ENCODE measurements at regions not wholly inside any gene's neighbourhood (a gene's known extent, or its start where the extent isn't known, plus 50 kb on each side); places are given as distances from the start of the nearest gene placed in this dataset.
"Not testable (repeated sequence)": the region's sequence is repeated elsewhere in the genome, so short reads cannot be mapped to it uniquely, and the experiment has no call there.

- no peak for DNase-seq (ENCODE audit: low read depth)
Observed at GRCh38 chr22:35138521-35138920, 72.6 kb downstream of the ISX start.

- DNase-seq (ENCODE audit: low read depth): no peak
Observed at GRCh38 chr22:35140879-35141745, 75.2 kb downstream of the ISX start.

- no peak for DNase-seq (ENCODE audit: low read depth)
Observed at GRCh38 chr22:35148381-35148780, 82.4 kb downstream of the ISX start.

- no peak for DNase-seq (ENCODE audit: low read depth)
Observed at GRCh38 chr22:35148866-35149548, 83.0 kb downstream of the ISX start.

- peak; percentile 3 for DNase-seq (ENCODE audit: low read depth)
Observed at GRCh38 chr22:35150183-35151107, 84.5 kb downstream of the ISX start.

GRCh38 chr22:35152316-35152715 is 86.4 kb downstream of the ISX start:
- no peak for DNase-seq (ENCODE audit: low read depth)

DNA sequence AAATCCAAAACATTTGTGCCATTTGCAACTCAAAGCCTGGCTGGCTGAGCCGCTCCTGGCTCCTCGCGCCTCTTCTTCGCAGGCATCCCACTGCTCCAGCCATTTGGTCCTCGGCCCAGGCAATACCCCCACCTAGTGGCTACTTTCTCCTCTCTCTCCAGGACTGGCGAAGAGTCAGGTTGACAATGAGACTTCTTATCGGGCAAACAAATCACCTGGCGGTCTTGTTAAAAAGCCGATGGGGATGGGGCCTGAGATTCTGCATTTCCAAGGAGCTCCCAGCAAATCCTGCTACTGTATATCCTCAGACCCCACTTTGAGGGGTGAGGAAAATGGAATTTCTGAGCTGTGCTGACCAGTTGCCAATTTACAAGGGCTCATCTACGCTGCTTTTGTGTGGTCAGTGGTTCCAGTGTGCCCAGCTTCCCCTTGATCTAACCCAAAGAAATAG is 89.0 kb downstream of the ISX start:
- peak; percentile 10 for DNase-seq (ENCODE audit: low read depth)

DNA sequence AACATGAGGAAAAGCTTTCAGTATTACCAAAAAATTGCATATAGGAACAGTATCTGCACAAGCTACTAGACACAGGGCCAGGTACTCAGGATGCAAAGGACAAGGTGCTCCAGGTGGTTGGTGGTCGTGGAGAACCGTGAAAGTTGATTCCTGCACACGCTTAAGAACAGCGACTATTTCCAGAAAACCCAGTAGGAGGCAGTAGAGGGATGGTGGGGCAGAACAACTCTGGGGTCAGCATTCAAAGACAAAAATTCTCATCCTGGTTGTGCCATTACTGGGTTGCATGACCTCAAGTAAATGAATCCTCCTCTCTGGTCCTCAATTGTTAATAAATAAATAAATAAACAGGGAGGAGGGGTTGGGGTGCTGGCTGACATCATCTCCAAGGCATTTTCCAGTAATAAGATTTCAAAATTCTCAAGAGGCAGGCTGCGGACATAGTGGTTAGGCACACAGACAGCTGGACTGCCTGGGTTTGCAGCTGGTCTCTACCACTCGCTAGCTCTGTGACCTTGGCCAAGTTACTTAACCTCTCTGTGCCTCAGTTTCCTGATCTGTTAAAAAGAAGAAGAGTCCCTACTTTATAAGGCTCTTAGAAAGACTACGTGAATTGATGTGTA is 89.6 kb downstream of the ISX start:
- no peak for DNase-seq (ENCODE audit: low read depth)

DNA sequence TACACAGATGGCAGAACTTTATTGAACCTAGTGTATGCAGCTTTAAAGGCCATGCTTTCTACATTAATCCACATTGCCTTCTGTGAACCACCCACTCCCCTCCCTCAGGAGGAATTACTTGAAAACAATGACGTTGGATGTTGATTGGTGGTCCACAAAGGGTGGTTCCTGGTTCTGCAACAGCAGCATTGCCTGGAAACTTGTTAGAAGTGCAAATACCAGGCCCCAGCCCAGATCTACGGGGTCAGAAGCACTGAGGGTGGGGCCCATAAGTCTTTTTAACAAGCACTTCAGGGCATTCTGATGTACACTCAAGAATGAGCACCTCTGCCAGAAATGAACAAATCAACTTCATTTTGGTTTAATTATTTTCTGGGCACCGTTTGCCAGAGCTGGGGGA is 91.0 kb downstream of the ISX start:
- no peak for DNase-seq (ENCODE audit: low read depth)

DNA sequence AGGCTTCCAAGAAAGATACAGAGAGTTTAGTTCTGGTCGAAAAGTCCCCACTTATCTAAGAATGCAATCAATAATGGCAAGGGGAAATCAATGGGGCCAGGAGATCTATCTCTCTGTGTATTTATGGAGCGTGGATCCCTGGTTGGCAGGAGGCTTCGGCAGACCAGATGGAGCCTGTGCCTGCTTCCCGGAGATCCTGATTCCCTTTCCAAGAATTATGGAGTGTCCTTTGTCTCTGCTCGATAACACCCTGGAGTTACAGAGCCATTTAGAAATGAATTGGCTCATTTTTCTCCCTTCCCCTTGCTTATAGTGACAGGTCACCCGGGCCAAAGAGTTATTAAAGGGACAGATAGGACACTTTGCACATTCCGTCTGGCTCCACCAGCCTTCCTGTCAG is 92.4 kb downstream of the ISX start:
- DNase-seq (ENCODE audit: low read depth): no peak

- no peak for DNase-seq (ENCODE audit: low read depth)
Observed at GRCh38 chr22:35159343-35159742, 93.4 kb downstream of the ISX start.

DNA sequence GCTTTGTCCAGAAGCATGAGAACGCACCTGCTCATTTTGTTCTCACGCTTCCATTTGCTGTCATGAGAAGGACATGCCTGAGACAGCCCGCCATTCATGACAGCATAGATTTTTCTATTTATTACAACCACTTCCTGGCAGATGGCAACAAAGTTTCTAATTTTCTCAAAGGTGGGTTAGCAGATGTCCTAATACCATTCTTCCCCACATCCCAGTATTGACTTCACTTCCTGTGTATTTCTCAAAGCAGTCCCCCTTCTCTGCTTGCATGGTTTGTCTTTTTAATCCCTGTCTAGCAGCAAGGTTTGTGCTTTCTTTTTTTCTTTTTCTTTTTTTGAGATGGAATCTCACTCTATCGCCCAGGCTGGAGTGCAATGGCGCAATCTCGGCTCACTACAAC is 94.3 kb downstream of the ISX start:
- DNase-seq (ENCODE audit: low read depth): no peak

DNA sequence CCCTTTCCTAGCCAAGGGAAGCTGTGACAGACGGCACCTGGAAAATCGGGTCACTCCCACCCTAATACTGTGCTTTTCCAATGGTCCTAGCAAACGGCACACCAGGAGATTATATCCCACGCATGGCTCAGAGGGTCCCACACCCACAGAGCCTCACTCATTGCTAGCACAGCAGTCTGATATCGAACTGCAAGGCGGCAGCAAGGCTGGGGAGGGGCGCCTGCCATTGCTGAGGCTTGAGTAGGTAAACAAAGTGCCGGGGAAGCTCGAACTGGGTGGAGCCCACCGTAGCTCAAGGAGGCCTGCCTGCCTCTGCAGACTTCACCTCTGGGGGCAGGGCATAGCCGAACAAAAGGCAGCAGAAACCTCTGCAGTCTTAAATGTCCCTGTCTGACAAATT is 91.4 kb upstream of the HMGXB4 start:
- DNase-seq (ENCODE audit: low read depth): not testable (repeated sequence)

DNA sequence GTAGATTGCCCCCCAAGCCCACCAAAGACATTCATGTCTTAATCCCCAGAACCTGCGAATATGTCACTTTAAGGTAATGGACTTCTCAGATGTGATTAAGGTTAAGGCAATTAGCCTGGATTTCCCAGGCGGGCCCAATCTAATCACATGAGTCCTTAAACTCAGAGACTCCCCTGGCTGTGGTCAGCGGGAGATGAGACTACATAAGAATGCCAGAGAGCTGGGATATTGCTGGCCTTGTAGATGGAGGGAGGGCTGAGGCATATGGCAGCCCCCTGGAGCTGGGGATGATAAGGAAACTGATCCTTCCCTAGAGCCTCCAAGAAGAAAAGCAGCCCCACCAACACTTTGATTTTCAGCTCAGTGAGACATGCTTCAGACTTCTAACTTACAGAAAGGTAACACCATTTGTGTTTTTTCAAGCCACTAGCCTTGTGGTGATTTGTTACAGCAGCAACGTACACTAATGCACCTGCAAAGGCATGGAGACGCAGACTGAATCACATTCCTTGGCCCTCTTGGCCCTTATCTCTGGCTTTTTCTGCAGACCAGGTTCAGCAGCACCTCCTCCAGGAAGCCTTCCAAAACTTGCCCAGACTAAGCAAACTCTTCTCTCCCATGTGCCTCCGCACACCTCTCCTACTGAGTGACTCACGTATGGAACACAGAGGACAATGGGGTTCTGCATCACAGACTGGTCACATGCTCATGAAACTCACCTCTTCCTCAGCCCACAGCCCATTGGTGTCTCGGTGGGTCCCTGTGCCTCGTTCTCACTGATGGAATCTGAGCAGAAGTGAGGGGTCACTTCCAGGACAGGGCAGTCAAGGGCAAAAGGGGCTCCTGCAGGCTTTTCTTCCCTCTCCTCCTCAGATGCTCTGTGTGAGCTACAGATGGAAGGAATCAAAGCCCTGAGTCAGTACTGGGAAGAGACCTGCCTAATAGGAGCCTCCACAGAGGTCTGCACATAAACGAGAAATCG is 86.3 kb upstream of the HMGXB4 start:
- no peak for DNase-seq (ENCODE audit: low read depth)

GRCh38 chr22:35172442-35172841 is 84.9 kb upstream of the HMGXB4 start:
- DNase-seq (ENCODE audit: low read depth): no peak

GRCh38 chr22:35173655-35174054 is 83.6 kb upstream of the HMGXB4 start:
- no peak for DNase-seq (ENCODE audit: low read depth)

- no peak for DNase-seq (ENCODE audit: low read depth)
Observed at GRCh38 chr22:35174401-35175038, 82.8 kb upstream of the HMGXB4 start.

- no peak for DNase-seq (ENCODE audit: low read depth)
Observed at GRCh38 chr22:35175392-35175791, 81.9 kb upstream of the HMGXB4 start.

DNA sequence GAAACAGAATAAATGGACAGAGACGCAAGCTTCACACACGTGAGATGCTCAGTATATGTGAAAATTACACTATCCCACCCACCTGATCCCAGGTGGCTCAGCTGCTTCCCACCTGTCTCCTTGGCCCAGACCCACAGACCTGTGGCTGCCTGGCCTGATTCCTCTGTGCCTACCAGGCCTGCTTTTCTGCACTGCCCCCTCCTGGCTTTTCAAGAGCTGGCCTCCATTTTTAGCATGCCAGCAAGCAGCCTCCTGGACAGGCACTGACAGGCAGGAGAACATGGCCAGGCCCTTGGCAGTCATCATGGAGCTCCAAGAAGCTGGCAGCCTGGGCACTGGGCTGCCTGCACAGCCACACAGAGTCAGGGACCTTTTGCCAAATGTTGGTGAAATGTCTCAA is 79.5 kb upstream of the HMGXB4 start:
- DNase-seq (ENCODE audit: low read depth): no peak

- DNase-seq (ENCODE audit: low read depth): no peak
Observed at GRCh38 chr22:35178446-35178845, 78.8 kb upstream of the HMGXB4 start.

All from fibroblast of the conjunctiva (primary cell).